Kidney (tissue), 13 donors: ENCODE measurements at regions not wholly inside any gene's neighbourhood (a gene's known extent, or its start where the extent isn't known, plus 50 kb on each side); places are given as distances from the start of the nearest gene placed in this dataset.

ENCODE experiments used
- DNase-seq, 5 donors: peaks; one replicate each; pipeline ENCODE4 v3.0.0-alpha.2; 2013 to 2020
- FAIRE-seq: peaks from 2 replicates; lab custom pipeline; 2012; peaks lifted over from hg19 to GRCh38; lab: Jason Lieb, UNC
- H3K27ac ChIP-seq, 2 donors: one replicate each; pipeline ENCODE4 v1.7.0; 2013; ENCODE audit warnings: low read depth in 2 of 2, low read length in 2 of 2, inconsistent platforms in 1 of 2
- H3K27me3 ChIP-seq: one replicate; pipeline ENCODE4 v1.7.1; 2013; ENCODE audit warnings: low read length, inconsistent platforms; ENCODE audit not compliant: control insufficient read depth, insufficient read depth
- H3K36me3 ChIP-seq, 3 donors: one replicate each; pipeline versions ENCODE4 v1.7.0 to v1.7.1; 2013; ENCODE audit warnings: low read length in 3 of 3, control low read depth in 1 of 3, inconsistent platforms in 1 of 3; ENCODE audit not compliant: insufficient read depth in 3 of 3, control insufficient read depth in 2 of 3
- H3K4me1 ChIP-seq, 3 donors: one replicate each; pipeline versions ENCODE4 v1.7.0 to v1.7.1; 2013; ENCODE audit warnings: low read length in 3 of 3, inconsistent platforms in 1 of 3, low read depth in 1 of 3; ENCODE audit not compliant: control insufficient read depth in 2 of 3, insufficient read depth in 2 of 3
- H3K4me3 ChIP-seq, 3 donors: one replicate each; pipeline versions ENCODE4 v1.7.0 to v1.8.1; 2013; ENCODE audit warnings: low read length in 3 of 3, control low read depth in 1 of 3, inconsistent platforms in 1 of 3
- H3K9ac ChIP-seq, 3 donors: one replicate each; pipeline versions ENCODE4 v1.7.0 to v1.7.1; 2013; ENCODE audit warnings: low read length in 3 of 3, control low read depth in 1 of 3, inconsistent platforms in 1 of 3
- H3K9me3 ChIP-seq, 3 donors: one replicate each; pipeline versions ENCODE4 v1.7.0 to v1.7.1; 2013; ENCODE audit warnings: low read length in 3 of 3, control low read depth in 1 of 3, inconsistent platforms in 1 of 3; ENCODE audit not compliant: control insufficient read depth in 2 of 3, insufficient read depth in 1 of 3
- CTCF ChIP-seq: IDR thresholded peaks from 3 replicates; pipeline ENCODE4 v1.5.1; 2012; ENCODE audit warnings: mild to moderate bottlenecking, moderate library complexity, borderline replicate concordance; ENCODE audit not compliant: insufficient read depth; ENCODE audit errors: extremely low read depth
- intact Hi-C: fragments of 100-400 bp; cut with DNase I; formaldehyde crosslinking; loops from one replicate; pipeline ENCODE4 v1.11.1; 2022
- donor health status: control.
- donor health status: control.
- donor health status: control.
- donor health status: control.
- donor health status: control.
- donor health status: DM: yes; HTN: yes; CAD: no.
- donor health status: Normal renal cell carcinoma (clear cell type).

DNA sequence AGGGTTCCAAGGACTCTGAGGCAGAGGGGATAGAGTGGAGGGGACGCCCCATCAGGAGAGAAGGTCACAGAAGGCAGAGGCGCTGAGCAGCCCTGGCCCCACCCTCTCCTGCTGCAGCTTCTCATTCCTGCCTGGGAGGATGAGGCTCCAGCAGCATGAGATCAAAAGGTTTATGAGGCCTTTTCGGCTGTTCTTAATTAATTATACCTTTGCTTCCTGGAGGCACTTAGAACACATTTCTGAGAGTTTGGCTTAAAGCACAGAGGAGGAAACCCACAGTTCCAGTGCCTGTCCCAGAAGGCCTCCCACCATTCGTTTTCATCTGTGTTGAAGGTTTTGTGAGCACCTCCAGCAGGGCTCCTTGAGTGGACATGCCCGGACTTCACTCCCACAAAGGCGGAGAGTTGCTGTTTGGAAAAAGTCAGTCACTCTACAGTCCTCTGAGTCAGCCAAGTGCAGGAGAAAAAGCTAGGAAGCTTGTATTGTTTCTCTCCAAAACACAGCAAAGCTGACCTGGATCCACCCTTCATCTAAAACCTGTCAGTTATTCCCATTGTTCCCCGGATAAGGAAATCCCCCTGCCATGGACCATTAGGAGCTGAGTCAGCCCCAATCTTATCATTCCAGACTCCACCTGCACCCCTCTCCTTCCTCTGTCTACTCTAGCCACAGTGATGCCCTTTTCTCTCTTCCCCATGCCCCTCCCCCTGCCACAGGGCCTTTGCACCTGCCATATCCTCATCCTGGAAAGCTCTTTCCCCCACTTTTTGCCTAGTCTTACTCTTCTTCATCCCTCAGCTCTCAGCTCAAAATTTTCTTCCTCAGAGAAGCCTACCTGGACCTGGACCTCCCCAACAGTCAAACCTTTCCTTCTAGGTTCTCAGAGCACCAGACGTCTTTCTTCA is 276.8 kb downstream of the FBXW7 start:
- intact Hi-C loops = no loop called here
- Histone ChIP-seq H3K4me3 (no peak overlapping the region), H3K36me3 (no peaks in the 10 kb centered on the region), H3K9ac (no peak overlapping the region), H3K27me3 (no peaks in the 10 kb centered on the region), H3K27ac (no peak overlapping the region), H3K4me1 (peaks cover 0 to 3% (median 0%) of the 10 kb centered on the region in 3 donors), H3K9me3 (peaks cover 0 to 7% (median 0%) of the 10 kb centered on the region in 3 donors)
- FAIRE-seq (no peak), DNase-seq (peak in 3 of 5 donors; percentile 31 to 78 (median 73))
- TF ChIP-seq CTCF = no peak

- no peak for TF ChIP-seq CTCF
- no peaks in the 10 kb centered on the region for H3K36me3 ChIP-seq
- no peak overlapping the region for H3K27ac ChIP-seq
- no peaks in the 10 kb centered on the region for H3K27me3 ChIP-seq
- no peak for DNase-seq
- peaks cover 0 to 3% (median 0%) of the 10 kb centered on the region in 3 donors for H3K4me1 ChIP-seq
- H3K4me3 ChIP-seq = no peak overlapping the region
- no peak overlapping the region for H3K9ac ChIP-seq
- peaks cover 0 to 7% (median 0%) of the 10 kb centered on the region in 3 donors for H3K9me3 ChIP-seq
- no peak for FAIRE-seq
- intact Hi-C loops = no loop called here
These were observed 277.5 kb downstream of the FBXW7 start for GRCh38 chr4:152258391-152258790.

- no peak overlapping the region for H3K27ac ChIP-seq
- peaks cover 0 to 3% (median 0%) of the 10 kb centered on the region in 3 donors for H3K4me1 ChIP-seq
- FAIRE-seq = no peak
- TF ChIP-seq CTCF = no peak
- H3K9ac ChIP-seq = no peak overlapping the region
- H3K4me3 ChIP-seq = no peak overlapping the region
- no peaks in the 10 kb centered on the region for H3K36me3 ChIP-seq
- H3K27me3 ChIP-seq = no peaks in the 10 kb centered on the region
- H3K9me3 ChIP-seq = peaks cover 0 to 7% (median 0%) of the 10 kb centered on the region in 3 donors
- intact Hi-C loops = no loop called here
- DNase-seq = no peak
These were observed 278.3 kb downstream of the FBXW7 start for GRCh38 chr4:152257601-152258066.
